GM13976 (cell line): ENCODE measurements at regions not wholly inside any gene's neighbourhood (a gene's known extent, or its start where the extent isn't known, plus 50 kb on each side); places are given as distances from the start of the nearest gene placed in this dataset.

Experiments used
- DNase-seq: peaks from one replicate; pipeline ENCODE4 v3.0.0; 2012; ENCODE audit warnings: low spot score
- in situ Hi-C: fragments of 300-500 bp; cut with MboI; formaldehyde crosslinking; loops from one replicate; pipeline ENCODE4 v1.12.0; 2022; ENCODE audit warnings: low sequenced_read_pairs, mixed read lengths, inconsistent platforms; ENCODE audit not compliant: unreplicated experiment
- TF ChIP-seq, protein P1 (sequence below): IDR thresholded peaks from 2 replicates; pipeline ENCODE4 v1.5.1; 2012; ENCODE audit warnings: borderline replicate concordance, mild to moderate bottlenecking; ENCODE audit not compliant: insufficient read depth; ENCODE audit errors: extremely low read depth, missing control alignments, control extremely low read depth

DNA sequence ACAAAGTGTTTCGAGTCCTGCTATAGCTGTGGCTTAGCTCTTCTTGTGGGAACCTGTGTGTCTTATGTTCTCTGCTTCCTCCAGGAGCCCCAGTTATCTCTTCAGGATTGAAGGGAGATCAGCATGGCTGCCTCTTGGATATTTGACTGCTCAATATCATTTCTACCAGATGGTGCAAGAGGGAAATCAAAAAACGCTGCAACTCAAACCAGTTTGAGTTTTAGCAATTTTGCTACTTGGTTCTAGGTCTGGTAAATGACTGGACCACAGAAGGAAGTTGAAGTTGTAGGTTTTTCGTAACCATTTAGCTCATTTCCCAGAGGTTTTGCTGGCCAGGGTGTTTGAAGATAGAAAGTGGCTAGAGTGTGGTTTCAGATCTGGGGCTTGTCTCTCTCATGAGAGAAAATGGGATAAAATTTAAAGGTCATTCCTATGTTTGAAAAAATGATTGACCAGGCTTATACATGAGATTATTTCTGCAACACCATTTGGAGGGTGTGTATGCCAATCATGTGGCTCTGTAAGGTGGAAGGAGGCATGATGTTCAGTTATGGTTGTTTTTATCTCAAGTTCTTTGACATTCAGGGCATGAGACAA lies 210.4 kb downstream of the SPRY1 start:
- TF ChIP-seq, protein P1, sequence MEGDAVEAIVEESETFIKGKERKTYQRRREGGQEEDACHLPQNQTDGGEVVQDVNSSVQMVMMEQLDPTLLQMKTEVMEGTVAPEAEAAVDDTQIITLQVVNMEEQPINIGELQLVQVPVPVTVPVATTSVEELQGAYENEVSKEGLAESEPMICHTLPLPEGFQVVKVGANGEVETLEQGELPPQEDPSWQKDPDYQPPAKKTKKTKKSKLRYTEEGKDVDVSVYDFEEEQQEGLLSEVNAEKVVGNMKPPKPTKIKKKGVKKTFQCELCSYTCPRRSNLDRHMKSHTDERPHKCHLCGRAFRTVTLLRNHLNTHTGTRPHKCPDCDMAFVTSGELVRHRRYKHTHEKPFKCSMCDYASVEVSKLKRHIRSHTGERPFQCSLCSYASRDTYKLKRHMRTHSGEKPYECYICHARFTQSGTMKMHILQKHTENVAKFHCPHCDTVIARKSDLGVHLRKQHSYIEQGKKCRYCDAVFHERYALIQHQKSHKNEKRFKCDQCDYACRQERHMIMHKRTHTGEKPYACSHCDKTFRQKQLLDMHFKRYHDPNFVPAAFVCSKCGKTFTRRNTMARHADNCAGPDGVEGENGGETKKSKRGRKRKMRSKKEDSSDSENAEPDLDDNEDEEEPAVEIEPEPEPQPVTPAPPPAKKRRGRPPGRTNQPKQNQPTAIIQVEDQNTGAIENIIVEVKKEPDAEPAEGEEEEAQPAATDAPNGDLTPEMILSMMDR = no peak
- in situ Hi-C loops = no loop called here
- DNase-seq = no peak

DNA sequence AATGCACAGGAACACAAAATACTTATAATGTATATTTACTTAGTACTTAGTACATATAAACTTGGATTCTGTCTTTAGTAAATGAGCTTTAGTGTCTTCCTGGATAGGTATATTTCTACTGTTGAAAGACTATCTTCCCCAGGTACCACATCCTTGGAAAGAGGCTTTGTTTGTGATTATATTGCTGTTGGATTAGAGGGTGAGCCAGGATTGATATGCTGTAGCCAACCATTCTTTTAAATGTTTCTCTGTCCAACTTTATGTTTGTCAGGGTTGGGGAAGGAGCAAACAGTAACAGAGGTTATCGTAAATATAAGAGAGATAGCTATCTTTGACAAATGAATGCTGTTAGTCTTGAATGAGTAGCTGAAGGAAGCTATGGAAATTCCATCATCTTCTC lies 213.2 kb downstream of the SPRY1 start:
- TF ChIP-seq, protein P1 = no peak
- no peak for DNase-seq
- in situ Hi-C loops = no loop called here

DNA sequence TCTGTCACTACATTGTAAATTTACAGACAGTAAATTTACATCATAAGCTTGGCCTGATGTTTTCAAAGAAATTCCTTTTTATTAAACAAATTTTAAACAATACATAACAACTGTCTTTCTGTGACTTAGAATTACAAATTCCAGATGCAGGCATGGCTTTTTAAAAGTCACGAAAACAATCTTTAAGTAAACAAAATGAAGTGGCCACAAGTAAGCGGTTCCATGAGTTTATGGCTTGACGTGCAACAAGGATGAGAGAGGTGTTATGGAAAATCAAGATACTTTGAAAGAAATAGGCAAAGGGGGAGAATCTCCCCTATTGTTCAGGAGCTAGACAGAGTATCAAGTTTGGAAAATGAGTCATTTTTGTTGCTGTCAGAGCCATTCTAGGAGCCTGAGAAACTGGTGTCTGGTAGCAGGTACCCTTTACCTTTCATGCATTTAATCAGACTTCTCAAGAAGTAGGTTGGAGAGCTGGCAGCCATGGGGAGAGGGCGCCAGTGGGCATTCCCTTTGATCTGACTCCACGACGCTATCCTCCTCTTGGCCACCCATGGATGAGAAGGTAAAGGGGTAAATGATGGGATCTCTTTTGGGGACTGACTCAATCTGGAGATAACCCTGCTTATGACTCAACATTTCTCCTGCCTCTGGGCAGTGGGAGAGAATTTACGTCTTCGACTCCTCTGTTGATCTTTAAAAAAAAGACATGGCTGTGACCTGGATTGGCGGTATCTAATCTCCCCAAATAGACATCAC lies 217.2 kb downstream of the SPRY1 start:
- in situ Hi-C loops = no loop called here
- no peak for DNase-seq
- TF ChIP-seq, protein P1 = no peak

DNA sequence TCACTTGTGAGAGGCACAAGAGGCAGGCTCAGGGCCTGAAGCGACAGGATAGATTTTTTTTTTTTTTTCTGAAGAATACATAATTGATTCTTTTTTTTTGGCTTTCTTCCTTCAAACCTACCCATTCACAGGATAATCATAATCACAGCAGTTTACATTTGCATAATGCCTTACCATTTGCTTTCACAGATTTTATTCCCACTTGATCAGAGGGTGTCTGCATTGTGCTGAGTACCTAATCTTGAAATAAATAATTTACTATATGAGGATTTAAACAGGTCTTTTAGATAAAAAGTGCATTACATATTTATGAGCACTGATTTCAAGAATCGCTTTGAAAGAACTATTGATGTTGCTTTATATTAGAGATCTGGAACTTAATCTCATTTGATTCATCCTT lies 219.3 kb downstream of the SPRY1 start:
- TF ChIP-seq, protein P1 = no peak
- in situ Hi-C loops = no loop called here
- DNase-seq = no peak

DNA sequence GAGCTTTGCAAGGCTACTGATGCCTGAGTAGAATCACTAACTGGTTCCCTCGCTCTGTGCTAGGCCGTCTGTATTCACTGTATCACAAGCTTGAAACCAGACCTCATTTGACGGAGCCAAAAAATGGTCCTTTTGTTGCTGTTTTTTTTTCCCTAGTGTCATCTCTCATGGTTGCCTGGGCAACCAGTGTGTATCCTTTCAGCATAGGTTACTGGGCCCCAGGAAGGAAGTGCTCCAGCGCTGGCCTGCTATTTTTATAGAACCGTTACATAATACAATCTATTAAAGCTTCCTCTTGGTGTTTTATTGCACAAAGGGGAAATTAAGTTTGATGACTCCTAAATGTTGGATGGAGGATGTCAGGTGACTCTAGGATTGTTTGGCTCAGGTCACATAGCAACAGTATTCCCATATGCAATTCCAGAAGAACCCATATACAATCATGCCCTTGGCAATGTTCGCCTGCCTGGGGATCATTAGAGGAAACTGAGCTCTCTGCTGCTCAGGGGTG lies 220.4 kb downstream of the SPRY1 start:
- in situ Hi-C loops = no loop called here
- DNase-seq = no peak
- TF ChIP-seq, protein P1 = no peak

DNA sequence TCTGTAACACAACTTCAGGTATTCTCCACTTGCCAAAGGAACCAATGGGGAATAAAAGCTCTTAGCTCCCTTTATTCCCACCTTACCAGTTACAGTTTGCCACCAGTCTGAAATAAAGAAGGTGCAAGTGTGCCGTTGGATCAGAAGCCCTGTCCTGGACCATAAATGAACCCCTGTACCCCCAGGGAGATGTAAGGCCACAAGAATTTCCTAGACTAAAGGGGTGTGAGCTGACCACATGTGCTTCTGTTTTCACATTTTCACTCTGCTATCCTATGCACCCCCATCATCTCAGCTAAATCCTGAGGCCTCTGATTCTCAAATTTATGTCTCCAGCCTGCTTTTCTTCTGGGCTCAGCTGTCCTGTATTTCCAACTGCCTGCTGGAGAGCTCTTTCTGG lies 221.2 kb downstream of the SPRY1 start:
- DNase-seq = no peak
- TF ChIP-seq, protein P1 = no peak
- in situ Hi-C loops = no loop called here

DNA sequence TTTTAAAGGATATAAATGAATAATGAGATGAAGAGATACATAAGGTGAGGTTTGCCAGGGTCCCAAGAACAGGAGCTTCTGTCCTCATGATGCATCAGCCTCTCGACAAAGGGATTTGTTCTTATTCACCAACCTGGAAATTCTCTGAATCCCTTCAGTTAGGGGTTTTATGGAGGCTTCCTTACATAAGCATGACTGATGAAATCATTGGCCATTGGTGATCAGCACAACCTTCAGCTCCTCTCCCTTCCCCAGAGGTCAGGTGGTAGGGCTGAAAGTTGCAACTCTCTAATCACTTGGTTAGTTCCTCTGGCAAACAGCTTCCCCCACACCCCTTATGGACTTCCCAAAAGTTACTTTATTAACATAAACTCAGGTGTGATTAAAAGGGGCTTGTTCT lies 222.0 kb downstream of the SPRY1 start:
- TF ChIP-seq, protein P1 = no peak
- no peak for DNase-seq
- in situ Hi-C loops = no loop called here
